ENCODE measurements at regions not wholly inside any gene's neighbourhood (a gene's known extent, or its start where the extent isn't known, plus 50 kb on each side); places are given as distances from the start of the nearest gene placed in this dataset.

- DNase-seq (ENCODE audit: extremely low spot score): peak; percentile 86
- CTCF ChIA-PET: interaction anchor here (0.7 to 8.1 kb wide), 40 partner anchors 9 to 592 kb away, joined by 3 to 162 read pairs (median 4); no protein-coding TSS in a partner anchor
- POLR2A ChIA-PET: no interaction called here
- peak; percentile 89 for TF ChIP-seq CTCF (IDR thresholded peaks at IDR 0.05; ENCODE audit: control extremely low read depth, extremely low read depth, low read depth, missing control alignments)
Measured at GRCh38 chr15:79595995-79596622, 164.0 kb downstream of the MINAR1 start.

- POLR2A ChIA-PET: no interaction called here
- no peak for DNase-seq (ENCODE audit: extremely low spot score)
- TF ChIP-seq CTCF (IDR thresholded peaks at IDR 0.05; ENCODE audit: control extremely low read depth, extremely low read depth, low read depth, missing control alignments): no peak
- CTCF ChIA-PET: interaction anchor here (1.8 to 8.1 kb wide), 5 partner anchors 10 to 261 kb away, joined by 7 to 162 read pairs (median 34); no protein-coding TSS in a partner anchor
Measured at GRCh38 chr15:79598639-79599038, 166.5 kb downstream of the MINAR1 start.

- ChIA-PET CTCF (interaction anchor here (0.9 kb wide), 1 partner anchor 13 kb away, joined by 3 read pairs; no protein-coding TSS in a partner anchor), POLR2A (no interaction called here)
- TF ChIP-seq CTCF (IDR thresholded peaks at IDR 0.05; ENCODE audit: control extremely low read depth, extremely low read depth, low read depth, missing control alignments): no peak
- no peak for DNase-seq (ENCODE audit: extremely low spot score)
Measured at GRCh38 chr15:79601405-79602086, 169.4 kb downstream of the MINAR1 start.

- CTCF ChIA-PET: interaction anchor here (0.9 kb wide), 1 partner anchor 13 kb away, joined by 3 read pairs; no protein-coding TSS in a partner anchor
- DNase-seq (ENCODE audit: extremely low spot score): no peak
- POLR2A ChIA-PET: no interaction called here
- no peak for TF ChIP-seq CTCF (IDR thresholded peaks at IDR 0.05; ENCODE audit: control extremely low read depth, extremely low read depth, low read depth, missing control alignments)
Measured at GRCh38 chr15:79602180-79602579, 170.0 kb downstream of the MINAR1 start.

- CTCF ChIA-PET: interaction anchor here (1.5 kb wide), 2 partner anchors 234 to 250 kb away, joined by 3 read pairs; no protein-coding TSS in a partner anchor
- no peak for DNase-seq (ENCODE audit: extremely low spot score)
Measured at GRCh38 chr15:79602731-79603130, 170.6 kb downstream of the MINAR1 start.

More at GRCh38 chr15:79602731-79603130, 170.6 kb downstream of the MINAR1 start:
- TF ChIP-seq CTCF (IDR thresholded peaks at IDR 0.05; ENCODE audit: control extremely low read depth, extremely low read depth, low read depth, missing control alignments): no peak
- POLR2A ChIA-PET: no interaction called here
